ENCODE measurements at regions not wholly inside any gene's neighbourhood (a gene's known extent, or its start where the extent isn't known, plus 50 kb on each side); places are given as distances from the start of the nearest gene placed in this dataset.

DNA sequence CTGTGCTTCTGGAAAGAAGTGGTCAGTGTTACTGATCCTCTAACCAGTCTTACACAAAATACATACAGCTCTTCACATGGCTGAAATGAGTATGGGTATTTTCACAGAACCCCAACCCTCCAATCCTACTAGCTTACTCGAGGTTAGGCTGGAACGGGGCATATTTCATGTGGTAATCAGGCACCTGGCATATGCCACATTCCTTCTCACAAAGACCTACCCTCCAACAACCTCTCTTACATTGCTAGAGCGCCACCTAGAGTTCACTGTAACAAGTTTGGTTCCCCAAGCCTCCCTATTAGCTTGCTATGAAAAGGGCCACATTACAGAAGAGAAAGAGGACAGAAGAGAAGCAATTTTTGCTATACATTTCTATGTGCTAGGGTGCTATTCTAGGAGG, 597.3 kb downstream of the PRELID2 start:
- peak; percentile 55; the same call in 1 of the 2 replicates for TF ChIP-seq CTCF (IDR thresholded peaks at IDR 0.05; ENCODE audit: borderline replicate concordance, insufficient read depth, low read depth, low read length)
- no peak overlapping the region for H3K4me3 ChIP-seq (ENCODE audit: low read depth, low read length)

DNA sequence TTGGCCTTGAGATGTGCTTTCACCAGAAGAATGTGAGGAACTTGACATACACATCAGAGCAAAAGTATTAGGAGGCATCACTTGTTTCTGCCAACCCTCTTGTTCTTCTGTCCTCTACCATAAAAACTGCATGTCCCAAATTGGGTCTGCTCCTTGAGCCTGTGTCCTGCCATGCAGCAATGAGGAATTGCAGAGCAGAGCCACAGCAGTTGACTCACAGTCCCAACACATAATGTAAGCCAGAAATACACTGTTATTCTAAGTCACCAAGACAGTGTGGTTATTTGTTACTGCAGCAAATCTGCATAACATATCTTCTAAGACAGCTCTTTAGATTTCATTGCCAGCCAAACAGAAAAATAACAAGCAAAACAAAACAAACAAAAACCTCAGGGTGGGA, 598.2 kb downstream of the PRELID2 start:
- TF ChIP-seq CTCF (IDR thresholded peaks at IDR 0.05; ENCODE audit: borderline replicate concordance, insufficient read depth, low read depth, low read length), result no peak
- no peak overlapping the region for H3K4me3 ChIP-seq (ENCODE audit: low read depth, low read length)

GRCh38 chr5:145236127-145236526, 599.0 kb downstream of the PRELID2 start:
- TF ChIP-seq CTCF (IDR thresholded peaks at IDR 0.05; ENCODE audit: borderline replicate concordance, insufficient read depth, low read depth, low read length), result no peak
- H3K4me3 ChIP-seq (ENCODE audit: low read depth, low read length), result no peak overlapping the region

- no peak overlapping the region for H3K4me3 ChIP-seq (ENCODE audit: low read depth, low read length)
- no peak for TF ChIP-seq CTCF (IDR thresholded peaks at IDR 0.05; ENCODE audit: borderline replicate concordance, insufficient read depth, low read depth, low read length)
Measured at GRCh38 chr5:145233461-145233860, 601.7 kb downstream of the PRELID2 start.

GRCh38 chr5:145230781-145231180, 604.4 kb downstream of the PRELID2 start:
- TF ChIP-seq CTCF (IDR thresholded peaks at IDR 0.05; ENCODE audit: borderline replicate concordance, insufficient read depth, low read depth, low read length), result no peak
- no peak overlapping the region for H3K4me3 ChIP-seq (ENCODE audit: low read depth, low read length)

- H3K4me3 ChIP-seq (ENCODE audit: low read depth, low read length), result no peak overlapping the region
Measured at GRCh38 chr5:145228564-145228963, 606.6 kb downstream of the PRELID2 start.

DNA sequence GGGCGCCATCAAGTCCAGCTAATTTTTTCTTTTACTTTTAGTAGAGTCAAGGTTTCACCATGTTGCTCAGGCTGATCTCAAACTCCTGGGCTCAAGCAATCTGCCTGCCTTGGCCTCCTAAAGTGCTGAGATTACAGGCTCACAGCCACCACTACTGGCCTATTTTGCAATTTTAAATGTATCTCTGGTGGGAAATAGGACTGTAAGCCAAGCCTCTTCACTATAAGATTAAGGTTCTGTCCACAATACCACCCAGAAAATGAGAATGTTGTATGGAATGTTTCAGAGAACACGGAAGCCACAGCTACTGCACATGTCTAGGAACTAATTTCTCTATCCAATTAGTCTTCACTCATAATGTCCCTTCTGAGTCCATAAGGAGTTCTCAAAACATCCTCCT, 607.3 kb downstream of the PRELID2 start:
- no peak for TF ChIP-seq CTCF (IDR thresholded peaks at IDR 0.05; ENCODE audit: borderline replicate concordance, insufficient read depth, low read depth, low read length)
- H3K4me3 ChIP-seq (ENCODE audit: low read depth, low read length), result no peak overlapping the region

More at GRCh38 chr5:145228564-145228963, 606.6 kb downstream of the PRELID2 start:
- no peak for TF ChIP-seq CTCF (IDR thresholded peaks at IDR 0.05; ENCODE audit: borderline replicate concordance, insufficient read depth, low read depth, low read length)

All from GM12875 (cell line).